GM19035 (cell line): ENCODE measurements at regions not wholly inside any gene's neighbourhood (a gene's known extent, or its start where the extent isn't known, plus 50 kb on each side); places are given as distances from the start of the nearest gene placed in this dataset.

Experiments
- ATAC-seq: cut with Tn5 transposase; IDR thresholded peaks from one replicate; pipeline ENCODE4 v1.9.1; 2021; ENCODE audit not compliant: unreplicated experiment

DNA sequence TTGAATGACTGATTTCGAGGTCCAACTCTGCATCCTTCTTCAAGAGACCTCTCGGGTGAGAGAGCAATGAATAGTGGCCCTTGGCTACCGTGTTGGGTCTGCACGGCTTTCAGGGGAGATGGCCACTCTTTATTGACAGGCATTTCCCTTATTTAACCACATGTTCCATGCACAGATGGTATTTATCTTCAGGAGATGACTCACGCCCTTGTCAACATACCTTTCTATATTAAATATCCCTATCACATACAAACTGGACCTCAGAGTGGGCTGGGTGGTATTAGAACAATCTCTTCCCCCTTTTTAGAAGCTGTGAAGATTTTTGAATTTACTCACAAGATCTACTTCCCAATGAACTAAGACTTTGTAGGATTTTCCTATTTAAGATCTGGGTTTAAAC lies 109.6 kb upstream of the CDC42EP3 start:
- ATAC-seq = no peak

DNA sequence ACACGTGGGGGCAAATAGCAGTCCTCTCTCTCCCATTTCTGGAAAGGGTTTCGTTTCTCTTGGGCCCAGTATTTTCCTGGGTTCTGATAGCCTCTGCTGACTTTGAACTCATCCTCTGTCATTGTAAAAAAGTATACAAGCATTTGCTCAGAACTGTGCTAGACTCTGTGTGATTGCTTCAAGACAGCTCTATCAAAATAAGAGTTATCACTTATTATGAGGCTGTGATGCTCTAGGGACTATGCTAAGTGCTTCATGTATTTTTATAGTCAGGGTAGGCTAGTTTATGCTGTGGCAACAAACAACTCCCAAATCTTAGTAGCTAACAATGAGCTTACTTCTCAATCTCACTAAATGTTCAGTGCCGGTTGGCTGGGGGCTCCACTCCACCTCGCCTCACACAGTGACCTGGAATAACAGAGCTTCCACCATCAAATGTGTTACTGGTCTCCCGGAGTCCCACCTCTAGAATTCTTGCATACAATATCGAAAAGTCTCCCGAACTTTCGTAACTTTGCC lies 110.8 kb upstream of the CDC42EP3 start:
- no peak for ATAC-seq

DNA sequence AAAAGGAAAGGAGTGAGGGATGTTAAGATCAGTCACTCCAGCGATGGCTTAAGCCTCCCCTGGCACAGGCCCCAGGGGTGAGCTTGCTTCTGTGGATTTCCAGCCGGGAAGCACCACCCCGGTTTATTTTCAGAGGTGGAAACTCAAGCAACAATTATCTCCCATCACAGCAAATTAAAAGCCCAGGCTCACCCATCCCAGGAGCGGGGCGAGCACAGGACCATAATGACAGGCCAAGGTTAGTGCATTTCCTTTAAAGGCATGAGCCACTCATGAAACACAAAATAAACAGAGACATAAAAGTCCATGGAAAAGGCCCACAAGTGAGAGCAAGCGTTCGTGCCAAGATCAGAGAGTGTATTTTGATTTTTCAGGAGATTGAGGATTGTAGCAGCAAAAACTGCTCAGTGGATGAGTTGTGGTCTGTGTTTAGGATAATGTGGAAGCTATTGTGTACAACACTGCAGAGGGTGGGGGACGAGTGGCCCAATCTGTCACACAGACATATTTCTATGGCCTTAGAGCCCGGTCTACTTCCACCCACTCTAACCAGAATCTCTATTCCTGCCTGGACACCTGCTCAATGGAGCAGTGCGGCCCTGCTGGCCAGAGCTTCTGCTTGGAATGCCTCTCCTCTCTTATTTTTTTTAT lies 111.4 kb upstream of the CDC42EP3 start:
- ATAC-seq = no peak

DNA sequence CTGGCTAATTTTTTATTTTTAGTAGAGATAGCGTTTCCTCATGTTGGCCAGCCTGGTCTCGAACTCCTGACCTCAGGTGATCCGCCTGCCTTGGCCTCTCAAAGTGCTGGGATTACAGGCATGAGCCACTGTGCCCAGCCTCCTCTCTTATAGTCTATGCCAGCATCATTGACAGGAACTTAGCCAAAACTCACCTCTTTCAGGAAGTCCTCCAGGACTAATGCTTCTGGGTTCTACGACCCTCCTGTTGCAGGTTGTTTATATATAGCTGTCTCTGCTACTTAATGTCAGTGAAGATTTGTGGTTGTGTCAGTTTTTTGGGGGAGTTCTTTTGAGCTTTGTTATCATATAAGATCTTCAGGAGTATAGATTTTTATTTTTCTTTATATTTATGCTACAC lies 112.1 kb upstream of the CDC42EP3 start:
- no peak for ATAC-seq

DNA sequence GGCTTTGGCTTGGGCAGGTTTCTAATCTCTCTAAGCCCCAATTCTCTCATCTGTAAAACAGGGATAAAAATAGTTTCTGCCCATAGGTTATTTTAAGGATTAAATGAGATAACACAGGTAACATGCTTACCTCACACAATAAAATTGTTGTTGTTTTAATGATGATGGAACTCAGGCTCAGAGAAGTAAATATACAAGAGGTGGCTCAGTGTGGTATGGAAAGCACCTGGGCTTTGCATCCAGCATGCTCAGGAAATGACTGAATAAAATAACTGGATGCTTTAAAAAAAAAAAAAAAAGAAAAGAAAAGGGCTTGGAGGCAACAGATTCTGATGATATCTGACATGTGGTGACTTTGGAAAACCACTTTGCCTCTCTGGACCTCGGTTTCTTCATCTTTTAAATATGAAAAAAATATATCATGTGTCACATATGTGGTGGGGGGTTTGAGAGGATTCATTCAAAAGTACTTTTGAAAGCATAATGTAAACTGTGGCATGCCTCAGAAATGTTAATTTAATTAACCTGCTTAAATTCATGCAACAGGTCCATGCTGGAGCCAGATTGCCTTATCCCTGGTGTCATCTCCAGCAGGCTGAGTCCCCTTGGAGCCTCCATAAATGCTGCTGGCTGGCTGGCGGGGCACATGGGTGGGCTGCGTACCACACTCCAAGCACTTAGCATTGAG lies 112.8 kb upstream of the CDC42EP3 start:
- no peak for ATAC-seq

DNA sequence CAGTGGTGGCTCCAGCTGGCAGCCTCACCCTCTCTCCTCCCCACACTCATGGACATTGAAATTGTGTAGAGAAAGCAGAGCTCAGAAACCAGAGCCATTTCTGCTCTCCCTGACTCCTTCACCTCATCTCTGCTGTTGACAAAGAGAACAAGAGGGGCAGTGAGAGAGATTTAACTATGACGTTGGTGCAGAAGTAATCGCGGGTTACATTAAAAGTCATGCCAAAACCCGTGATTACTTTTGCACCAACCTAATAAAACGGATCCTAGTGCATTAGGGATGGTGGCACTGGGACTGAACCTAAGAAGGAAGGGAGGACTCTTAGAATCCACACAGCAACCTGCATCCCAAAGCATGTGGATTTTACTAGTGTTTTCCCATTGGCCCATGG lies 113.3 kb upstream of the CDC42EP3 start:
- no peak for ATAC-seq

DNA sequence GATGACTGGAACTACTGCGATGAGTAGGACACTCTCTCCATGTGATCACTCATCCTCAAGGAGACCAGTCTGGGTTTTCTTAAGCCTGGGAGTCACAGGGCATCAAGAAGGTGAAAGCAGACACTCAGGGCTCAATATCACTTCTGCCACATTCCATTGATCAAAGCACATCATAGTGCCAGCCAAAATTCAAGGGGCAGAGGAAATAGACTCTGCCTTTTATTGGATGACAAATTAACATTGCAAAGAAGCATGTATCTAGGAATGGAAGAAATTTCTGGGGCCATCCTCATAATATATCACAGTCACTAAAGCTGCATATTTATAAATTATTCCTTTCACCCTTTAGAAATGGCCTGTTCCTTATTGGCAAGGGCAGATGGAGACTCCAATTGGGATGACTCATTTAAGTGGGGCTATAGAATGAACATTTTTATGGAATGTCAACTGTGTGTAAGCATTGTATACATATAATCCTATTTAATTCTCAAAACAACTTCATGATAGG lies 114.8 kb upstream of the CDC42EP3 start:
- no peak for ATAC-seq

DNA sequence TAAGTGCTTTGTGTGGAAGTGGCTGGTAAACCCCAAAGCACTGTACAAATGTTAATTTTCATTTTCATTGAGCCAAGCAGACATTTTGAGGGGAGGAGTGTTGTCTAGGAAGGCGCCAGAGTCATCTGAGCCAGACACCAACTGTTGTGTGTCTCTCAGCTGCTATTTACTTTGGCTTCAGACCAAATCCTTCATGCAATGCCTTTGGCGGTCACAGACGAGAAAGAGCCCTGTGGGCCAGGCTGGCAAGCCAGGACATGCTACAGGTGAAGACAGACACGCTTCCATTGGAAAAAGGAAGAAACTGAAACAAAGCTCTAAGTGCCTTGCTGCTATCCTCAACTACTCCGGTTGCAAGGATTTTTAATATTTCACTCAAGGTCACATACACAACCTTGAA lies 115.4 kb upstream of the CDC42EP3 start:
- no peak for ATAC-seq

DNA sequence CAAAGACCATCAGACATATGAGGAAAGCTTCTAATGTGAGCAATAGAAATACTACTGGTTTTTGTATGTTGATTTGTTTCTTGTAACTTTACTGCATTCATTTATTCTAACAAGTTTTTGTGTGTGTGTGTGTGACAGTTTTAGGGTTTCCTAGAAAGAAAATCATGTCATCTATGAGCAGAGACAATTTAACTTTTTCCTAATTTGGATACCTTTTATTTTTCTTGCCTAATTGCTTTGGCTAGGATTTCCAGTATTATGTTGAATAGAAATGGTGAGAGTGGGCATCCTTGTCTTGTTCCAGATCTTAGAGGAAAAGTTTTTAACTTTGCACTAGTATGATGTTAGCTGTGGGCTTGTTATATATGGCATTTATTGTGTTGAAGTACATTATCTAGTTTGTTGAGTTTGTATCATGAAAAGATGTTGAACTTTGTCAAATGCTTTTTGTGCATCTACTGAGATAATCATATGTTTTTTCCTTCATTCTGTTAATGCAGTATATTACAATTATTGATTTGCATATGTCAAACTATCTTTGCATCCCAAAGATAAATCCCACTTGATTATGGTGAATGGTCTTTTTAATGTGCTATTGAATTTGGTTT lies 117.3 kb upstream of the CDC42EP3 start:
- ATAC-seq = no peak

DNA sequence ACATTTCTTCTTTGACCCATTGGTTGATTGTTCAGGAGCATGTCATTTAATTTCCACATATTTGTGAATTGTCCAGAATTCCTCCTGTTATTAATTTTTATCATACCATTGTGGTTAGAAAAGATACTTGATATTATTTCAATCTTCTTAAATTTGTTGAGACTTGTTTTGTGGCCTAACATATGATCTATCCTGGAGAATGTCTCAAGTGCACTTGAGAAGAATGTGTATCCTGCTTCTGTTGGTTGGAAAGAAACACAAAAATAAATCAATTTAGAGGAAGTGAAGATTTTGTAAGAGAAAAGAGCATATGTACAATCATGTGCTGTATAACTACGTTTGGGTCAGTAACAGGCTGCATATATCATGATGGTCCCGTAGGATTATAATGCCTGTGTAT lies 118.6 kb upstream of the CDC42EP3 start:
- ATAC-seq = no peak

DNA sequence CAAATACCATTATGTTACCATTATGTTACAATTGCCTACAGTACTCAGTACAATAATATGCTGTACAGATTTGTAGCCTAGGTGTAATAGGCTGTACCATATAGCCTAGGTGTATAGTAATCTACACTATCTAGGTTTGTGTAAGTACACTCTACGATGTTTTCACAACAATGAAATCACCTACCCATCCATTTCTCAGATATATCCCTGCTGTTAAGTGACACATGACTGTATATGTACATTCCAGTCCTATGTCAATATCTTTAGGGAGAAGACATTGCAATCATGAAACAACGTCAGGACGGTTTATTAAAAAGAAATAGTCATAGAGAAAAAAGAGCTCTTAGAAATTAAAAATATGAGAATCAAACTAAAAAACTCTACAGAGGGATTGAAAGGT lies 119.0 kb upstream of the CDC42EP3 start:
- no peak for ATAC-seq

DNA sequence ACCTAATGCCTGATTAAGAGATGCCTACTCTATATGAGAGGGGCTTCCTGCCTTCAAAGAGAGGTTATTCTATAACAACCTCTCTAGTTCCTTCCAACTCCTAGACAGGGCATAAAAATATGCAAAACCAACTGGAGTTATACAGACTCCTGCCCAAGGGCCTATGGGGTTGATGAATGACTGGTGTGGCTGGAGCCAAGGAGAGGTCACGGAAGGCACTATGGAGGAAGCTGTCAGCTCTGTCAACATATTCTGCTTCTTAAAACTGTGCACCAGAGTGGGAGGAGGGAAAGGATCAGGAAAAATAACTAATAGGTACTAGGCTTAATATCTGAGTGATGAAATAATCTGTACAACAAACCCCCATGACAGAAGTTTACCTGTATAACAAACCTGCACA lies 120.9 kb upstream of the CDC42EP3 start:
- no peak for ATAC-seq

DNA sequence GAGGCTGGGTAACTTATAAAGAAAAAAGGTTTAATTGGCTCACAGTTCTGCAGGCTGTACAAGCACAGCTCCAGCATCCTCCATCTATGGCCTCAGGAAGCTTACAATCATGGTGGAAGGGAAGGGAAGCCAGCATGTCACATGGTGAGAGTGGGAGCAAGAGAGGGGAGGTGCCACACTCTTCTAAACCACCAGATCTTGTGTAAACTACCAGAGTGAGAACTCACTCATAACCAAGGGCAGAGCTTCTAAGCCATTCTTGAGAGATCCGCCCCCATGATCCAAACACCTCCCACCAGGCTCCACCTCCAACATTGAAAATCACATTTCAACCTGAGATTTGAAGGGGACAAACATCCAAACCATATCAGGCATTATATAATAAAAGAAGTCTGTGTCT lies 121.6 kb upstream of the CDC42EP3 start:
- no peak for ATAC-seq

DNA sequence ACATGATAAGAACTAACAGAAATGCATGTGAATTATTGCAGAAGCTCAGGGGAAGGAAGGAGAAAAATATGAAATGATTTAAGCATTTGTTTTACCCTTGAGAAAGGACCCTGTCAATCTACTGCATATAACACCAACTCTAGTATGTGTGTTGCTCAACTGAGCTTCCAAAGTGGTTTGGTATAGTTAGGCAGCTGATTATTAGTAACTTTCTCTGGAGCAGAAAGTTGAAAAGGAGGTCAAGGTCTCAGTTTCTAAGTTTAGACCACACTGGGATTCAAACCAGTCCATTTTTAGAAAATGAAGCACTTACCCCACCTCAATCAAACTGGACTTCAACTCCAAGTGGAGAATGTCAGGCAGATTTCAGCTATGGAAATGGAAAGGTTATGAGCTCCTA lies 123.3 kb upstream of the CDC42EP3 start:
- no peak for ATAC-seq

DNA sequence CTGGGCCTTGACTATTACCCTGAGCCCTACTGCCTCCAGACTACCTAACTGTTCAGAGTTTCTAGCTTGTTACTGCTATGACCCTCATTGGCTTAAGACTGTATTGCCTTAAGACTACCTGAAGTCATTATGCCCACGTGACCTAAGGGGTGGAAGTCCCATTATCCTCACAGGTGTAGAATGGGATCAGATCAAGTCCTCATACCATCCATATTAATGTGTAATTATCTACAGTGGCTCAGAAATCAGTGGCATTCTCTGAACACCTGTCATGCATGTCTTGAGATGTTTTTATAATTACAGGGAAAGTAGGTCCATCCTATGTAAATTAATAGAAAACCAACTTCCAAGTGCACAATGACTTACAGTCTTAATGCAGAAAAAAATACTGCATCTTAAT lies 124.0 kb upstream of the CDC42EP3 start:
- ATAC-seq = no peak

DNA sequence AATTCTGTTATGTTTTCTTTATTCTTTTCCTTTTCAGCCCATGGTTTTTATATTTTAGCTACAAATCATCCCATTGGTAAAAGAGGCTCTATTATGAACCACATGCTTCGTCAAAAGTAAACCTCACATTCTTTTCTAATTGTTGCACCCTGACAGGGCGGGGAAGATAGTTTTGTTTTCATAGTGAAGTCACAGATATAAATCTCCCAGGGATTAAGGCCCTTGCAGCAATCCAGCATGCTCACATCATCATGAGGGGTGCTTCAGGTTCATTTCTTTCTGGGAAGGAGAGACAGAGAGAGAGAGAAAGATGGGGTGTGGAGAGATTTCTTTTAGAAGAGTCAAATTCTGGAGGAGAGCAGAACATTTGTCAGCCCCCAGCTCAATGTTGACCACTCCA lies 124.5 kb upstream of the CDC42EP3 start:
- no peak for ATAC-seq

DNA sequence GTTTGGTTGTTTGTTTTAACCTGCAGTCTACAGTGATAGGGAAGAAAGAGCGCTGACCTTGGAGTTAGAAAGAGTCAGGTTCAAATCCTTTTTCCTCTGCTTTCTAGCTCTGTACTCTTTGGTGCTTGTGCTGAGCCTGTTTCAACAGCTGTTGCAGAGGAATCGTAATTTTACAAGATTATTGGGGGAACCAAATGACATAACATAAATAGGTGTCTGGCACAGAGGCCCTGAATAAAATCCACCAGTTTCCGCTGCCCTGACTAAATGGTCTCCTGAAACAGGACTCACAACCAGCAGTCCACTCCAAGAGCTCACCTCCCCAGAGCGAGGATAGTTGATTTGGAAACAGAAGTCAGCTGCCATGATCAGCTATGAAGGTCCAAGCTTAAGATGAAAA lies 125.0 kb upstream of the CDC42EP3 start:
- ATAC-seq = no peak

DNA sequence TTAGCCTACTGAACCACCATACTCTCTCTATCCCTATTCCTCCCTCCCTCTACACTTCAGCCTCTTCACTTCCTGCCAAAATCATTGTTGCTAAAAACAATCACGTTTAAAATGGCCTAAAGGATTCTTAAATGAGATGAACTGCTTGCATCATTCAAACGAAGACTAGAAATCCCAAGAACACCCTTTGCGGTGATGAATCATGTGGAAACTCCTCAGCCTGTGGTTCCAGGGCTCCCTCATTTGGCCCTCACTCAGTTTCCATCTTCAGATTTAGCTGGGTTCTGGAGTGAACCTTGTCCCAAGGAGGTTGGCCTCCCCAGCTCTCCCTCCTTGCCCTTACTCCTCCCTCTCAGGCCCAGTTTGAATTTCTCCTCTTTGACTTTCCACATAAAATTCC lies 125.6 kb upstream of the CDC42EP3 start:
- no peak for ATAC-seq

DNA sequence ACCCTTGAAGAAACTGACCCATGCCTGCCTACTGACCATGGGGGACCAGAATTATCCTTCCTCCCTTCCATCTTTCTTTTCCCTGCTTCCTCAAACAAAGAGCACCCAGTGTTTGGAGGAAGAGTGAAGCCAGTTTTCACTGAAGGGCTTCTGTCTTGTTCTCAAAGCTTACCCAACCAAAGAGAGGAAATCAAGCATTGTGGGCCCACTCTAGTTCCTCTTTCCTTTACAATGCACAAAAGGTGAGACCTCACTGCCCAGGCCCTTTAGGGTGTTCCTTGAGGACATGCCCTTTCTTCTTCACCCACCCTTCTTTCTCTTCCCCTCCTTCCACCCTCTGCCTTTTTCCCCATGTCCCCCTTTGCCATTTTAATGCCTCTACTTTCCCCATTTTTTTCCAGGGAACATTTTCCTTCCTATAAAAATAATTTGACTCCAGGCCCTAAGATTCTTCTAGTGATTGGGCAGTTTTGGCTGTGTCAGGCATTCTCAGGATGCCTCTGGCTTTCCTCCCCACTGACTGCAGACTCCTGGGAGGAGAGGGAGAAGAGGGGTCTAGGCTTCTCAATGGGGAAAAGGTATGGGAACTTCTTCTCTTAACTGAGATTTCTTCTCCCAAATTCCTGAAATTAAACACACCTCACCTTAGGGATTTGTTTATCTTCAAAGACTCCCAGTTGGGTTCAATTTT lies 126.6 kb upstream of the RMDN2 start:
- ATAC-seq = no peak

DNA sequence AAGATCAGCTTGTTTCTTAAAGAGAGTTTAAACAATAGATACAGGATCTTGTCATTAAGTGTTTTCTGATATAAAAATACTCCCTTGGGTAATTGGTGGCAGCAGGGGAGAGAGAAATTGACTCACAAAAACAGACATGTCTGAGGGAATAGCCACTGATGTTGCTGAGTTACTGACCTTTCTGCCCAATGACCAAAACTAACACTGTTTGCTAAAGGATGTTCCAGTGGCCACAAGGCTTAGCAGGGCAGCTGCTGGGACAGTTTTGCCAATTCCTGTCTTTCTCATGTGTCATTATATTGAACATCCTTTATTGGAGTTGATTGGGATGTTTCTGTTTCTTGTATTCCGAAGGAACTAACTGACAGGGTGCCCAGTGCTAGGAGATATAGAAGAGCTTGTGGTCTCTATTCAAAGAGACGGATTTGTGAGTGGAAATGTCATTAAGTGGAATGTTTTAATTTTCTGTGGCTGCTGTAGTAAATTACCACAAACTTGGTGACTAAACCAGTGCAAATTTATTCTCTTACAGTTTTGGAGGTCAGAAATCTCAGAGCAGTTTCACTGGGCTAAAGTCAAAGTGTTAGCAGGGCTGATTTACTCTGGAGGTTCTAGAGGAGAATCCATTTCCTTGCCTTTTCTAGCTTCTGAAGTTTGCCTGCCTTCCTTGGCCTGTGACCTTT lies 124.8 kb upstream of the RMDN2 start:
- ATAC-seq = no peak

DNA sequence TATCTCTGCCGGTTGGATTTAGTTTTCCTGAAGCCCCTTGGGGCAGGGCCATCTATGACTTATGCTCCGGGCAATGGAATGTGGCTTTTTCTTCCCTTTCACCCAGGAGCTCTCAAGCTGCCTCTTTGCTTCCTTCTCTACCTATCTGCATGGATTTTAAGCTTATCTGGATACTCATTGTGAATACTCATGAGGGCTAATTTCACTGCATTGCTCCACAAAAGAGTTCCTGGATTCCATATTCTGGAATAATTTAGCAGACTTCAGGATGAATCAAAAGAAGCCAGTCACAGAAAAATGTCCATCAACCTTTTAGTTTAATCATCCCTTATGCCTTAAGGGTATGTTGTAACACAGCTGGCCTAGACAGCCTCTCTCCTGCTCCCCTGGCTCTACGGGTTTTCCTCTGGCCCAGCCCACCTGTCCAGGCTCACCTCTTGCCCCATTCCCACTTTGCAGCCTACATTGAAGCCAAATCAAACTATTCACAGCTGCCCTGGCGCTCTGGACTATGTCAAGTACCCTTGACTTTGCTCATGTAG lies 122.8 kb upstream of the RMDN2 start:
- ATAC-seq = no peak
